Stimulated activated naive CD4-positive, alpha-beta T cell (primary cell): ENCODE measurements at regions not wholly inside any gene's neighbourhood (a gene's known extent, or its start where the extent isn't known, plus 50 kb on each side); places are given as distances from the start of the nearest gene placed in this dataset.

Experiments
- DNase-seq, 6 experiments: peaks; one replicate each; lab custom pipeline; 2025; lab: John Stamatoyannopoulos, UW

GRCh38 chr15:58271410-58271809, 133.2 kb downstream of the AQP9 start:
- DNase-seq, result no peak

GRCh38 chr15:58273104-58273503, 134.9 kb downstream of the AQP9 start:
- DNase-seq, result no peak

- no peak for DNase-seq
Observed at GRCh38 chr15:58274885-58275284, 136.7 kb downstream of the AQP9 start.

- no peak for DNase-seq
Observed at GRCh38 chr15:58275785-58276184, 137.6 kb downstream of the AQP9 start.

GRCh38 chr15:58276924-58277323, 138.7 kb downstream of the AQP9 start:
- no peak for DNase-seq

GRCh38 chr15:58277333-58277732, 139.2 kb downstream of the AQP9 start:
- DNase-seq, result no peak

GRCh38 chr15:58279106-58279505, 140.9 kb downstream of the AQP9 start:
- DNase-seq, result no peak

- no peak for DNase-seq
Observed at GRCh38 chr15:58279654-58280053, 141.5 kb downstream of the AQP9 start.

GRCh38 chr15:58282060-58282708, 144.0 kb downstream of the AQP9 start:
- DNase-seq, result no peak

- DNase-seq, result no peak
Observed at GRCh38 chr15:58283302-58283701, 145.1 kb downstream of the AQP9 start.

- DNase-seq, result no peak
Observed at GRCh38 chr15:58284293-58284692, 146.1 kb downstream of the AQP9 start.

- DNase-seq, result no peak
Observed at GRCh38 chr15:58285212-58285920, 146.4 kb upstream of the LIPC start.

GRCh38 chr15:58285921-58286278, 145.9 kb upstream of the LIPC start:
- DNase-seq, result no peak

- no peak for DNase-seq
Observed at GRCh38 chr15:58286523-58286922, 145.3 kb upstream of the LIPC start.

- no peak for DNase-seq
Observed at GRCh38 chr15:58287891-58288290, 143.9 kb upstream of the LIPC start.

- DNase-seq, result no peak
Observed at GRCh38 chr15:58288592-58288991, 143.2 kb upstream of the LIPC start.

GRCh38 chr15:58291848-58292247, 139.9 kb upstream of the LIPC start:
- DNase-seq, result no peak

GRCh38 chr15:58292751-58293175, 139.0 kb upstream of the LIPC start:
- DNase-seq, result no peak

GRCh38 chr15:58293622-58294550, 137.9 kb upstream of the LIPC start:
- no peak for DNase-seq

GRCh38 chr15:58294681-58295254, 137.0 kb upstream of the LIPC start:
- DNase-seq, result no peak

GRCh38 chr15:58295637-58296215, 136.1 kb upstream of the LIPC start:
- no peak for DNase-seq

GRCh38 chr15:58296276-58296675, 135.5 kb upstream of the LIPC start:
- no peak for DNase-seq
